ENCODE measurements at regions not wholly inside any gene's neighbourhood (a gene's known extent, or its start where the extent isn't known, plus 50 kb on each side); places are given as distances from the start of the nearest gene placed in this dataset.
"Not testable (repeated sequence)": the region's sequence is repeated elsewhere in the genome, so short reads cannot be mapped to it uniquely, and the experiment has no call there.

DNA sequence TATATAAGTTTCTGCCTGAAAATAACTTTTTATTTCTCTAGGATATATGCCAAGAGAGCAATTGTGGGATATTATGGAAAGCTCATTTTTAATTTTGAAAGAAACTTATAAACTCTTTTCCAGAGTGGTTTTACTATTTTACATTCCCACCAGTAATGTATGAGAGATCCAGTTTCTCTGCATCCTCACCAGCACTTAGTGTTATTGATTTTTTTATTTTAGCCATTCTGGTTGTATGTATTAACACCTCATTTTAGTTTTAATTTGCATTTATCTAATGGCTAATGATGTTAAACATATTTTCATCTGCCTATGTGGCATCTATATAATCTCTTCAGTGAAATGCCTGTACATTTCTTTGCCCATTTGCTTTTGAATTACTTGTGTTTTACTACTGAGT, 597.7 kb upstream of the RAB6C start:
- Mint-ChIP-seq H3K9me3 (peaks cover 12% of the 10 kb centered on the region), H3K36me3 (ENCODE audit: low read depth) (no peaks in the 10 kb centered on the region), H3K4me3 (no peak overlapping the region), H3K4me1 (ENCODE audit: low read depth) (no peaks in the 10 kb centered on the region), H3K27ac (no peak overlapping the region), H3K27me3 (no peaks in the 10 kb centered on the region)
- no peak for DNase-seq

DNA sequence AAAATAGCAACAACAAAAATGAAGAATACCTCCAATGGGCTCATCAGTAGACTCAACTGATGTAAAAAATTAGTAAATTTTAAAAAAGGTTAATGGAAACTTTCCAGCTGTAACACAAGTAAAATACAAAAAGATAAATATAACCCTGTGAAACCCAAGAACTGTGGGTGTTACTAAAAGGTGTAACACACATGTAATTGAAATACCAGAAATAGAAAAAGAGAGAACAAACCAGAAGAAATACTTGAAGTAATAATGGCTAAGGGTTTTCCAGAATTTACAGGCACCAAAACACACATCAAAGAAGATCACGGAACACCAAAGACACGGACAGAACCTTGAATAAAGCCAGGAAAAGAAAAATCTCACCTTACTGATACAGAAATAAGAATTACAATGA, 590.6 kb upstream of the RAB6C start:
- Mint-ChIP-seq H3K27me3 (peaks cover 4% of the 10 kb centered on the region), H3K36me3 (ENCODE audit: low read depth) (no peaks in the 10 kb centered on the region), H3K9me3 (peaks cover 8% of the 10 kb centered on the region), H3K27ac (no peak overlapping the region), H3K4me3 (no peak overlapping the region), H3K4me1 (ENCODE audit: low read depth) (no peaks in the 10 kb centered on the region)
- no peak for DNase-seq

DNA sequence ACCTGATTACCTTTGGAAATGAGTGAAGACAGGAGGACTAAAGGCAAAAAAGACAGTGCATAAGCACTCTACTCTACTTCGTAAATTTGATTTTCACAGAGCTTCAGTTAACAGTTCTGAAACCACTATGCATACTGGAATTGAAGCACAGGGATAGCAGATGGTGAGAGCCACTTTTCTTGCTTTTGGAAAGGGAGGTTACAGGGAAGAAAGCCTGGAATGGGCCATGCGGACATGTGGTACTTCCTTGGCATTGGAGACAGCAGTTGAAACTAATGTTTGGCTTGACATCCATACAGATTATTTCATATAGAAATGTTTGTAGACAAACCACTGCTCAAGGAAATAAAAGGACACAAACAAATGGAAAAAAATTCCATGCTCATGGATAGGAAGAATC, 585.6 kb upstream of the RAB6C start:
- Mint-ChIP-seq H3K9me3 (peaks cover 2% of the 10 kb centered on the region), H3K4me1 (ENCODE audit: low read depth) (no peaks in the 10 kb centered on the region), H3K4me3 (no peak overlapping the region), H3K36me3 (ENCODE audit: low read depth) (no peaks in the 10 kb centered on the region), H3K27me3 (no peaks in the 10 kb centered on the region), H3K27ac (no peak overlapping the region)
- DNase-seq = no peak

DNA sequence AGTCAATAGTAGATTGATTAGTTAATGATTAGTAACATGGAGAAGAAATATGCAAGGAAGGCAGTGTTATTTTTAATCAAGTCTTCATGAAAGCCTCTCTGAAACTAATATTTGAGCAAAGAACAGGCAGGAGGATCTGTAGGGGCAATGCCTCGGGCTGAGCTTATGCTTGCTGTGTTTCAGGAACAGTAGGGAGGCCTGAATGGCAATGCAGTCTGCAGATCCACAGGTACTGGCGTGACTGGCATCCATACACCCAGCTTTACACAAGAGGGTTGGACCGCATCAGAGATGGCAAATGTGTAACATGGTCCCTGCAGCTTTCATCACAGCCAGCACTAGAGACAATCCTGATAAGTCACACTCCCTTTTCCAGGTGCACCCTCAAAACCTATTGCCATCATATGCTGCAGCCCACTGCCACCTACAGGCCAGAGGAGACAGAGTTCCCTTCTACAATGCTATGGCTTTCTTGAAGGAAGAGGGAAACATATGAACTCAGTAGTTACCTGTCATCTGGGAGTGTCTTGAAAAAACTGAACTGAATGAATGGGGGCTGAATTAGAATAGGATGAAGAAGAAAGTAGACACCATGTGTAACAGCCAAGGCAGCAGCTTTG, 582.4 kb upstream of the RAB6C start:
- no peak overlapping the region for H3K4me3 Mint-ChIP-seq
- no peaks in the 10 kb centered on the region for H3K27me3 Mint-ChIP-seq
- no peak overlapping the region for H3K27ac Mint-ChIP-seq
- peaks cover 2% of the 10 kb centered on the region for H3K9me3 Mint-ChIP-seq
- H3K4me1 Mint-ChIP-seq (ENCODE audit: low read depth) = no peaks in the 10 kb centered on the region
- DNase-seq = no peak
- H3K36me3 Mint-ChIP-seq (ENCODE audit: low read depth) = no peaks in the 10 kb centered on the region

DNA sequence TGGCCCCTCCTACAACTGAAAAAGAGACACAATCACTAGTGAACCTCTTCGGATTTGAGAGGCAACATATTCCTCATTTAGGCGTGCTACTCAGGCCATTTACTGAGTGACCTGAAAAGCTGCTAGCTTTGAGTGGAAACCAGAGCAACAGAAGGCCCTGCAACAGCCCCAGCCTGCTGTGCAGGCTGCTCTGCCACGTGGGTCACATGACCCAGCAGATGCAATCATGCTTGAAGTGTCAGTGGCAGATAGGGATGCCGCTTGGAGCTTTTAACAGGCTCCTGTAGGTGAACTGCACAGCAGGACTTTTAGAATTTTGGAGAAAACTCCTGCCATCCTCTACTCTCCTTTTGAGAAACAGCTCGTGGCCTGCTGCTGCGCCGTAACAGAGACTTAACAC, 578.6 kb upstream of the RAB6C start:
- H3K9me3 Mint-ChIP-seq = no peaks in the 10 kb centered on the region
- no peaks in the 10 kb centered on the region for H3K27me3 Mint-ChIP-seq
- H3K4me1 Mint-ChIP-seq (ENCODE audit: low read depth) = no peaks in the 10 kb centered on the region
- H3K27ac Mint-ChIP-seq = no peak overlapping the region
- H3K4me3 Mint-ChIP-seq = no peak overlapping the region
- H3K36me3 Mint-ChIP-seq (ENCODE audit: low read depth) = no peaks in the 10 kb centered on the region
- DNase-seq = no peak

DNA sequence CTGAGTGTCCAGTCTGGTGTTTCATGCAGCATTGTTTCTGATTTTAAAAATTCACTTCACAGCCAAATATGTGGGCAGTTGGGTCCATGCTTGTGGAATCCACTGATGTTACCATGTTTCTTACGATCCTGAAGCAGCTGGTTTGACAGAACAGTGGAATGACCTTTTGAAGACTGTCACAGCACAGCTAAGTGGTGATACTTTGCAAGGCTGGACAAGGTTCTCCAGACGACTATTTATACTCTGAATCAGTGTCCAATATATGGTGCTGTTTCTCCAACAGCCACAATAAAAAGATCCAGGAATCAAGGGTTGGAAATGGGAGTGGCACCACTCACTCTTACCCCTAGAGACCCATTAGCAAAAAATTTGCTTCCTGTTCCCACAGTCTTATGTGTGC, 577.4 kb upstream of the RAB6C start:
- no peaks in the 10 kb centered on the region for H3K36me3 Mint-ChIP-seq (ENCODE audit: low read depth)
- no peak overlapping the region for H3K27ac Mint-ChIP-seq
- H3K9me3 Mint-ChIP-seq = no peaks in the 10 kb centered on the region
- no peaks in the 10 kb centered on the region for H3K27me3 Mint-ChIP-seq
- H3K4me1 Mint-ChIP-seq (ENCODE audit: low read depth) = no peaks in the 10 kb centered on the region
- no peak overlapping the region for H3K4me3 Mint-ChIP-seq
- DNase-seq = no peak

DNA sequence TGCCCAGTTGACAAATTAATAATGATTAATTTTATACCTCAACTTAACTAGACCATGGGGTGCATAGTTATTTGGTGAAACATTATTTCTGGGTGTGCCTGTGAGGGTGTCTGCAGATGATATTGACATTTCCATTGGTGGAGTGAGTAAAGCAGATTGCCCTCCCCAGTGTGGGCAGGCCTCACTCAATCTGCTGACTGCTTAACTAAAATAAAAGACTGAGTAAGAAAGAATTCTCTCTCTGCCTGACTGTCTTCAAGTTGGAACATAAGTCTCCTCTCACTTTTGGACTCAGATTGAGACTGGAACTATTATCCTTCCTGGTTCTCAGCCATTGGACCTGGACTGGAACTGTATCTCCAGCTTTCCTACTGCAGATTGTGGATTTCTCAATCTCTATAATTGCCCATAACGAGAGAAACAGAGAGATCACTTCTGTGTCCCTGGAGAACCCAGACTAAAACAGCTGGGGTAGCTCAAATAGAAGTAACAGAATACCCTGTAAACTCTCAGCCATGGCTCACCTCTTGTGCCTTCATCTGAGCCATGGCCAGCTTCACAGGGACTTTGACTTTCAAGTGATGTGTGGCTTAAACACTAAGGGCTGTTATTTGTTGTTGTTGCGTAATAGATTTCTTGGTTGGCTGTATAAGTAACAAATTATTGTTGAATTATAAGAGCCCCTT, 575.3 kb upstream of the RAB6C start:
- H3K4me1 Mint-ChIP-seq (ENCODE audit: low read depth) = no peaks in the 10 kb centered on the region
- no peak for DNase-seq
- no peaks in the 10 kb centered on the region for H3K27me3 Mint-ChIP-seq
- H3K9me3 Mint-ChIP-seq = peaks cover 6% of the 10 kb centered on the region
- no peak overlapping the region for H3K27ac Mint-ChIP-seq
- no peak overlapping the region for H3K4me3 Mint-ChIP-seq
- no peaks in the 10 kb centered on the region for H3K36me3 Mint-ChIP-seq (ENCODE audit: low read depth)

DNA sequence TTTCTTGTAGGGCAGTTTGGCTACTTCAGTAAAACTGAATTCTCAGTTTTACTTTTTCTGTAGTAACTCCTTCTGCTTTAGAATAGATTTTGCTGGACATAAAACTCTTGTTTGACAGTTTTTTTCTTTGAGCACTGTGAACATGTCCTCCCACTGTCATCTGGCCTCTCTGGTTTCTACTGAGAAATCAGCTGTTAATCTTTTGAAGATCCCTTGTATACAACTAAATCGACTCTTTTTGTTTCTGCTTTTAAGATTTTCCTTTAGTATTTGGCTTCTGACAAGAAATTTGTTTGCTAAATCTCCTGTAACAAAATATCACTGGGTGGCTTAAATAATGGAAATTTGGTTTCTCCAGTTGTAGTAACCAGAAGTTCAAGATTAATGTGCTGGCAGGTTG, 570.9 kb upstream of the RAB6C start:
- Mint-ChIP-seq H3K27ac (no peak overlapping the region), H3K9me3 (peaks cover 6% of the 10 kb centered on the region), H3K36me3 (ENCODE audit: low read depth) (no peaks in the 10 kb centered on the region), H3K27me3 (no peaks in the 10 kb centered on the region), H3K4me1 (ENCODE audit: low read depth) (no peaks in the 10 kb centered on the region), H3K4me3 (no peak overlapping the region)
- DNase-seq = no peak

DNA sequence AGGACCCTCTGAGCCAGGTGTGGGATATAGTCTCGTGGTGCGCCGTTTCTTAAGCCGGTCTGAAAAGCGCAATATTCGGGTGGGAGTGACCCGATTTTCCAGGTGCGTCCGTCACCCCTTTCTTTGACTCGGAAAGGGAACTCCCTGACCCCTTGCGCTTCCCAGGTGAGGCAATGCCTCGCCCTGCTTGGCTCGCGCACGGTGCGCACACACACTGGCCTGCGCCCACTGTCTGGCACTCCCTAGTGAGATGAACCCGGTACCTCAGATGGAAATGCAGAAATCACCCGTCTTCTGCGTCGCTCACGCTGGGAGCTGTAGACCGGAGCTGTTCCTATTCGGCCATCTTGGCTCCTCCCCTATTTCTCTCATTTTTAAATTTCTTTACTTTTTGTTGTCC, 562.4 kb upstream of the RAB6C start:
- H3K27ac Mint-ChIP-seq; H3K4me1 Mint-ChIP-seq (ENCODE audit: low read depth); H3K9me3 Mint-ChIP-seq; H3K36me3 Mint-ChIP-seq (ENCODE audit: low read depth); DNase-seq; H3K27me3 Mint-ChIP-seq; H3K4me3 Mint-ChIP-seq: not testable (repeated sequence)

DNA sequence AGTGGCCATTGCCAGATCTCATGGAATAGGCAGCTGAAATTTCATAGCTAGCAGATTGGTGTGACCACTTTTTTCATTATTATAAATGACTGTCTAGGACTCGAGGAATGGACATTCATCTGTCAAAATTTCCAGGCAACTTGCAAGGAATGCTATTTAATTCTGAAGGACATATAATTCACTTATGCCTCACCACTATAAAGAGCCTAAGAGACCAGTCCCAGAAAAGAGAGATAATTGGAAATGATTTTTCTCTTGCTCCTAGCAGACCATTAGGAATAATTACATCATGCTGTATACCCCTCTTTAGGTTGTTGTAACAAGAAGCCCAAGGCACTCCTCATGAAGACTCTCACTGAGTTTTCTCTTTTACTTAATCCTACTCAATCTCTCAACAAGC, 557.4 kb upstream of the RAB6C start:
- Mint-ChIP-seq H3K36me3 (ENCODE audit: low read depth) (no peaks in the 10 kb centered on the region), H3K27me3 (no peaks in the 10 kb centered on the region), H3K9me3 (peaks cover 5% of the 10 kb centered on the region), H3K27ac (no peak overlapping the region), H3K4me1 (ENCODE audit: low read depth) (no peaks in the 10 kb centered on the region), H3K4me3 (no peak overlapping the region)
- no peak for DNase-seq

DNA sequence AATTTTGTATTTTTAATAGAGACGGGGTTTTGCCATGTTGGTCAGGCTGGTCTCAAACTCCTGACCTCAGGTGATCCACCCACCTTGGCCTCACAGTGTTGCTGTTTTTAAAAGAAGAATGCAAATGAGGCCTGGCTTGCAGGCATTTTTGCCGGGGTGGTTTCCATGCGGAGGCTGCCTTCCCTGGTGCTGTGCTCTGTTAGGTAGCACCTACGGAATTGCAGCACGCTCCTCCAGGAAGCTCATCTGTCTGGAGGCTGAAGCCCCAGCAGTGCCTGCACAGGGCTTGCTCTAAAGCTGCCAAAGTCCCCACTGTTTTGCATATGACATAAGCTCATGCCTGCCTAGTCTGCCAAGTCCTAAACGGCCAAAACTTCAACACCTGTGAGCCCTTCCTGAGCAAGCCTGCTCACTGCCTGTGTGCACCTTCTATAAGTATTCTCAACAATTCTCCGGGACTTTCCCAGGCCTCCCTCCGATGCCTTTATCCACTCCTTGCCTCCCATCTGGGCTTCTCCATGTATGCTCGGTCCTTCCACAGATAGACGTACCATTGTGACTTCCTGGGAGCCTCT, 551.3 kb upstream of the RAB6C start:
- H3K27me3 Mint-ChIP-seq = no peaks in the 10 kb centered on the region

DNA sequence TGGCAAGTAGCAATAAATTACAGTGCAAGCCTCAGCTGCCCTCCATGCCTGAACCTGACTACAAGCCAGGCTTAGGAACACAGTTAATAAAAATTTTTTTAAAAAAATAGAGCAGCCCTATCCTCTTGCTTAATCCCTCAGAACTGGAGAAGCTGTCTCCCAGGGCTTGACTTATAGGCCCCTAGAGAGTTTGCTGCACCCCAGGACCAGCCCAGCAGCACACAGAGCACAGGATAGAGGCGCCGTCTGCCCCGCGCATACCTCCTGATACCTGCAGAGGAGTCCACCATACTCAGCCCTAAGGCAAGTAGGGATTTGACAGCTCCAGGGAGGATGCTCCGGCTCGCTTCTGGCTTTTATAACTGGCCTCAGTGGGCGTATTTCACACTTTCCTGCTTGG, 548.6 kb upstream of the RAB6C start:
- H3K4me3 Mint-ChIP-seq = no peak overlapping the region
- no peaks in the 10 kb centered on the region for H3K36me3 Mint-ChIP-seq (ENCODE audit: low read depth)
- H3K4me1 Mint-ChIP-seq (ENCODE audit: low read depth) = no peaks in the 10 kb centered on the region
- DNase-seq = no peak
- no peaks in the 10 kb centered on the region for H3K27me3 Mint-ChIP-seq
- no peak overlapping the region for H3K27ac Mint-ChIP-seq
- H3K9me3 Mint-ChIP-seq = no peaks in the 10 kb centered on the region

More for the DNA sequence above, 551.3 kb upstream of the RAB6C start:
- H3K4me1 Mint-ChIP-seq (ENCODE audit: low read depth) = no peaks in the 10 kb centered on the region
- H3K4me3 Mint-ChIP-seq = no peak overlapping the region
- peaks cover 3% of the 10 kb centered on the region for H3K9me3 Mint-ChIP-seq
- H3K36me3 Mint-ChIP-seq (ENCODE audit: low read depth) = no peaks in the 10 kb centered on the region
- H3K27ac Mint-ChIP-seq = no peak overlapping the region
- DNase-seq = no peak

DNA sequence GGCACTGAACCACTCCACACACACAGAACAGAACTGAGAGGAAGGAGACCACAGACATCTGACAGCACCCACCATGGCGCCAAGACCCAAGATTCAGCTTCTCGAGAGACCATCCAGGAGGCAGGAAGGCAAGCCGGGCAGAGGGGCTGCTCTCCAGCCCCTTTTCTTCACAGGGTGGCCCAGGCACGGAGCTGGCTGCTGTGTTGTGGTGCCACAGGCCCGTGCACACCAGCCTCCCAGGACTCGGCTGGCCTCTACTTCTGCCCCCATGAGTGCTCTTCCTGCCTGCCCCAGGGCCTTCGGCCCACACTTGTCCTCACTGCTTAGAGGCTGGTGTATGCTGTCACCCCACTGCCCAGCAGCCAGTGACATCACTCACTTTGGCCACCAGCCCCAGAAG, 547.6 kb upstream of the RAB6C start:
- H3K36me3 Mint-ChIP-seq (ENCODE audit: low read depth) = no peaks in the 10 kb centered on the region
- no peaks in the 10 kb centered on the region for H3K4me1 Mint-ChIP-seq (ENCODE audit: low read depth)
- H3K27ac Mint-ChIP-seq = no peak overlapping the region
- no peak for DNase-seq
- H3K9me3 Mint-ChIP-seq = no peaks in the 10 kb centered on the region
- H3K4me3 Mint-ChIP-seq = no peak overlapping the region
- no peaks in the 10 kb centered on the region for H3K27me3 Mint-ChIP-seq

DNA sequence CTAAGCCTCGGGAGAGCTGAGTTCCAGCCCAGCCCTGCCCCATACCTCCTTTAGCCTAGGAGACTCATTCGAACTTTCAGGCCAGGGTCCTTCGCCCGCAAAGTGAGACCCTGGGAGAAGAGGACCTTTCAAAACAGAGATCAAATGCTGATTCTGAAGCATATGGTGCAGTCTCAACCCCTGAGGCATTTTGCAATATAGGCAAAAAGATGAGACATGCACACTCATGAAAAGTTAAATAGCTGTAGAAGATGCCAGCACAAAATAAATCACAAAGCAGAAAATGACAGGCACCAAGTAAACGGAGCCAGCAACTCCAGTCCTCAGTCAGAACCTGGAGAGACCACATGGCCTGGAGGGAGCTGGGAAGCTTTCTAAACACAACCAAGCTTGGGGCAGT, 542.7 kb upstream of the RAB6C start:
- Mint-ChIP-seq H3K4me1 (ENCODE audit: low read depth) (no peaks in the 10 kb centered on the region), H3K9me3 (no peaks in the 10 kb centered on the region), H3K36me3 (ENCODE audit: low read depth) (no peaks in the 10 kb centered on the region), H3K27me3 (no peaks in the 10 kb centered on the region), H3K27ac (no peak overlapping the region), H3K4me3 (no peak overlapping the region)
- no peak for DNase-seq

DNA sequence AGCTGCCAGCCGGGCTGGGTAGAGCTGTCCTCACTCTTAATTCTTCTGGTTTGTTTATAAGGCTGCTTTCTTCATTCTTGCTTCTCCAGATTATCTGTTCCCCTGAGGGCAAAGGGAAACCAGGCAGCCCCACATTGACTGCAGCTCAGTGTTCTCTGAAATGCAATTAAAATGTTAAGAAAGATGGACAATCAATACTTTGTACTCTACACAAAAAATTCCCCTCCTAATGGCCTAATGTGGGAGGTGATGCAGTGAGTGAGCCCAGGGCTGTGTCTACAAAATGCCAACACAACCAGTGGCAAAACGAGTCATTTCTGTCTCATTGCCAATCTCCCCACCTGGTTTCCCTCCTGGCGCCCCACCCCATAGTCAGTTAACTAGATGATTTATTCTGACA, 541.7 kb upstream of the RAB6C start:
- DNase-seq = no peak
- H3K27me3 Mint-ChIP-seq = no peaks in the 10 kb centered on the region
- no peaks in the 10 kb centered on the region for H3K36me3 Mint-ChIP-seq (ENCODE audit: low read depth)
- no peak overlapping the region for H3K27ac Mint-ChIP-seq
- no peaks in the 10 kb centered on the region for H3K9me3 Mint-ChIP-seq
- no peaks in the 10 kb centered on the region for H3K4me1 Mint-ChIP-seq (ENCODE audit: low read depth)
- H3K4me3 Mint-ChIP-seq = no peak overlapping the region
